ENCODE measurements at regions not wholly inside any gene's neighbourhood (a gene's known extent, or its start where the extent isn't known, plus 50 kb on each side); places are given as distances from the start of the nearest gene placed in this dataset.
A peak's percentile ranks its signal among the peaks of the same experiment; 100 is the strongest.

DNA sequence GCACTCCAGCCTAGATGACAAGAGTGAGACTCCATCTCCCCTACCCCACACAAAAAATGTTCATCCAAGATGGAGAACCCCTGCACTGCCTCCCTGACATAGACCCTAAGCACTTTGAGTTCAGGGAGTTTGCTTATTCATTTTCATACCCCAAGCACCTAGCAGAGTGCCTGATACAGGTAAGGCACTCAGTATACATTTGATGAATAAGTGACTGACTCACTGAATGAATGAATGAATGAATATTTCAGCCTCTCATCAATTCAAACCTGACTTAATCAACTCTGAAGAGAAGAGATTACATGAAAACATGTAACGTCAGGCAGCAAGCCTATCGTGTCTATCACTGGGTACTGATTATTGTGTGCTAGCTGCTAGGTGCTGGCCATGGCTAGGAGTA, 121.3 kb upstream of the GADD45A start:
- no peak for DNase-seq

GRCh38 chr1:67564193-67564592, 120.8 kb upstream of the GADD45A start:
- no peak for DNase-seq

GRCh38 chr1:67566803-67567377, 118.1 kb upstream of the GADD45A start:
- peak; percentile 56 to 90 for DNase-seq

DNA sequence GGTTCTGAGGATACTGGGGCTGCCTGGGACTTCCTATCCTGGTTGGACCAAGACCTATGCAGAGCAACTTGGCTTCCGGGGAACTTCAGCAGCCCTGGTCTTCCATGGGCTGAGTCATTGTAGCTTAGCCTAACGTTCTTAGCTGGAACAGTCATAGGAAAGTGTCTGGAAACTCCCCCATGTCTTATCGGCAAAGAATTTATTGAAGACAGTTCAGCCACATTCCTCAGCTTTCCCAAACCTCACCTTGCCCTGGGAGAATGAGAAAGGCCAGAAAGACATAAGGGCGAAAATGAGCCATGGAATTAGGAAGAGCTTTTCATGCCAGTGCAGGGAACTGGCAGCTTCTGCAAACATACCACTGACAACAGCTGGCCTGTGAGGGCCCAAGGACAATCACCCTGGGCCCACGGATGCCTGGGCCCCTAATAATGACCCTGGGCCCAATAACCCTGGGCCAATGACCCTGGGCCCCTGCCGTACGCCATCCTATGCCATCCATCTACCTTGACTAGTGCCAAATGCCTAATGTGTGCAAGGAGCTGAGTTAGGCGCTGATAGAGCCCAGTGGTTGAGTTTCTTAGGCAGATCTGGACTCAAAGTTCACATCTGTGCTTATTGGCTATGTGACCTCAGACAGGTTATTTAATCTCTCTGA, 114.4 kb upstream of the GADD45A start:
- no peak for DNase-seq

- DNase-seq = no peak
These were observed 113.6 kb upstream of the GADD45A start for GRCh38 chr1:67571406-67571805.

- peak in 1 of 2 experiments; percentile 40 for DNase-seq
These were observed 113.0 kb upstream of the GADD45A start for GRCh38 chr1:67571901-67572593.

GRCh38 chr1:67572594-67573221, 112.3 kb upstream of the GADD45A start:
- peak; percentile 31 to 53 for DNase-seq

GRCh38 chr1:67573311-67573872, 111.6 kb upstream of the GADD45A start:
- no peak for DNase-seq

DNA sequence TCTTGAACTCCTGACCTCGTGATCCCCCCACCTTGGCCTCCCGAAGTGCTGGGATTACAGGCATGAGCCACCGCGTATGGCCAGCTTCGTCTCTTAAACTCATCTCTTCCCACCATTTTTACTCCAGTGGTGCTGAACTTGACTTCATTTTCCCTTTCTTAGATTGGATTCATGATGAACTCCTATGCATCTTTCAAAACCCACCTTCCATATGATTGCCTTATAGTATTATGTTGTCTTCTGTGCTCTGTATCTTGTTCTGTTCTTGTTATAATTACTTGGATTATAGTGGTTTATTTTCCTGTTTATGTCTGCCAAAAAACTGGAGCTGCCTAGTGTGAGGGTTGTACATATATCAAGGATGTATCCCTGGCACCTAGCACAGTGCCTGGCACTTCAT, 110.8 kb upstream of the GADD45A start:
- no peak for DNase-seq

DNA sequence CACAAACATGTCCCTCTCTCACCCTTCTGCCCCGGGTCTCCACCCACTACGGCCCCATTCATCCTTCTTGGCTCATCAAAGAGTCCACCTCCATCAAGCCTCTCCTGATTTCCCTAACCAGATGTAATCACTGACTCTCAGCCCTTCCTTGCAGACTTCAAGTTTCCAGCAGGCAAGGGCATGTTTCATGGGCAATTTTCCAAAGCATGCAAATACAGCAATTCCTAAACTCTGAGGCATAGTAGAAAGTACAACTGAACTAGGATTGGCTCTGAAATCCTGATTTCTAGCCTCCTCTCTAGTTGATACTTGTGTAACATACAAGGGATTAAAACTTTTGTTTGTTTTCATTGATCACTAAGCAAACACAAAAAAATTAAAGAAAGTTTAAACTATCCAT, 109.1 kb upstream of the GADD45A start:
- DNase-seq = no peak

DNA sequence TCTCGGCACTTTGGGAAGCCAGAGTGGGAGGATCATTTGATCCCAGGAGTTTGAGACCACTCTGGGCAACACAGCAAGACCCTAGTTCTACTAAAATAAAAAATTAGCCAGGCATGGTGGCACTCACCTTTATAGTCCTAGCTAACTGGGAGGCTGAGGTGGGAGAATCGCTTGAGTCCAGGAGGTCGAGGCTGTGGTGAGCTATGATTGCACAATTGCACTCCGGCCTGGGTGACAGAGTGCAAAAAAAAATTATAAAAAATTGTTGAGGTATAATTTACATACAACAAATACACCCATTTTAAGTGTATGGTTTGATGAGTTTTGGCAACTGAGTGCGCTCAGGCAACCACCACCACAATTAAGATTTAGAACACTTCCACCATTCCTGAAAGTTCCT, 108.5 kb upstream of the GADD45A start:
- no peak for DNase-seq

- no peak for DNase-seq
These were observed 107.4 kb upstream of the GADD45A start for GRCh38 chr1:67577646-67578045.

GRCh38 chr1:67578397-67579020, 106.5 kb upstream of the GADD45A start:
- DNase-seq = no peak

- DNase-seq = no peak
These were observed 105.2 kb upstream of the GADD45A start for GRCh38 chr1:67579623-67580394.

GRCh38 chr1:67580691-67581403, 104.2 kb upstream of the GADD45A start:
- no peak for DNase-seq

- no peak for DNase-seq
These were observed 102.2 kb upstream of the GADD45A start for GRCh38 chr1:67582625-67583461.

DNA sequence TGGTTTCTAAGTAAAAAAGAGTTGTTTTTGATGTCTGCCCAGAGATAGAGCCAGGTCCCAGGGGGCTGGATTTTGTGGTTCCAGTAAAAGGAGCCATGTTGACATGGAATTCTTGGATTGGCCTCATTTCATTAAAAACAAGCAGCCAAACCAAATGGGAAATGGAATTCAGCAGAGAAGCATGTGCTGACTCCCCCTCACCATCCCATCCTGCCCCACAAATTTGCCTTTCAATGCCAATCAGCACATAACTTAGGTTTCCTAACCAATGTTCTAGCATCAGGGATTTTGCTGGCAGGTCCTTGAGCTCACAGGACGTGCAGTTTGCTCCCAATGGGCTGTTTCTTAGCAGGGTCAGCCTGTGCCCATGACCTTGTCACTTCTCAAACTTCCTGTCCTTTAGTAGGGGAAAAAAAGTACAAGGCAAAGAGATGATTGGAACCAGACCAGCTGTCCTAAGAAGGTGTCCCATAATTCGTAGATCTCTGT, 101.5 kb upstream of the GADD45A start:
- no peak for DNase-seq

DNA sequence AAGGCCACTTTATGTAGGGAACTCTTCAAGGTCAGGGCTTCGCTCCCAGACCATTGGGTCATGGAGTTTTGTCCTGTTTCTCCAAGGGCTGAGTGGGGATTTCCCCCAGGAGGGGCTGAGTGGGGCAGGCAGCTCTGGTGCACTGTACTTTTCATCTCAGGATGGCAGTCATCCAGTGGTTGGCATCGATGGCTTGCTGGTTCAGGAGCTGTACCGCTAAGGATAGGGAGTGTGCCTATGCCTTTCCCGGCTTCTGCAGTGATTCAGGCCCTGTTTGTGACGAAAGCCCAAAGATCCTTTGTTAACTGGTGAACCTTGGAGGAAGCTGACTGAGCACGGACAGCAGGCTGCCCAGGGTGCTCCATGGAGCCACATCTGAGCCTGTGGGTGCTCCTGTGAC, 100.1 kb upstream of the GADD45A start:
- no peak for DNase-seq

GRCh38 chr1:67586596-67586995, 98.4 kb upstream of the GADD45A start:
- no peak for DNase-seq

GRCh38 chr1:67588178-67588855, 96.7 kb upstream of the GADD45A start:
- no peak for DNase-seq

Measured in NCI-H524 (cell line).